ENCODE measurements at regions not wholly inside any gene's neighbourhood (a gene's known extent, or its start where the extent isn't known, plus 50 kb on each side); places are given as distances from the start of the nearest gene placed in this dataset.

GRCh38 chr5:63081402-63081801 lies 502.8 kb downstream of the LRRC70 start:
- no peak overlapping the region for H3K27ac Mint-ChIP-seq
- CTCF ChIA-PET, result no interaction called here
- POLR2A ChIA-PET, result no interaction called here
- H3K4me3 Mint-ChIP-seq, result no peak overlapping the region
- TF ChIP-seq ZMAT4 (CRISPR knock-in tag; IDR thresholded peaks at IDR 0.05) (no peak), USF2 (CRISPR knock-in tag; IDR thresholded peaks at IDR 0.05) (no peak), JAZF1 (CRISPR knock-in tag; IDR thresholded peaks at IDR 0.05) (no peak), EMX1 (CRISPR knock-in tag; IDR thresholded peaks at IDR 0.05) (no peak), OVOL2 (CRISPR knock-in tag; IDR thresholded peaks at IDR 0.05; ENCODE audit: borderline replicate concordance) (no peak), TP53 (CRISPR knock-in tag; IDR thresholded peaks at IDR 0.05) (no peak), SOX15 (CRISPR knock-in tag; IDR thresholded peaks at IDR 0.05) (no peak), CDX4 (CRISPR knock-in tag; IDR thresholded peaks at IDR 0.05; ENCODE audit: borderline replicate concordance) (no peak), ATF1 (CRISPR knock-in tag; IDR thresholded peaks at IDR 0.05) (no peak), TCF7 (CRISPR knock-in tag; IDR thresholded peaks at IDR 0.05; ENCODE audit: low read depth) (no peak), RORB (CRISPR knock-in tag; IDR thresholded peaks at IDR 0.05) (no peak), AR (CRISPR knock-in tag; IDR thresholded peaks at IDR 0.05) (no peak)
- no peaks in the 10 kb centered on the region for H3K36me3 Mint-ChIP-seq
- ATAC-seq (no peak), DNase-seq (ENCODE audit: low spot score) (no peak)
- H3K4me1 Mint-ChIP-seq, result no peaks in the 10 kb centered on the region
- H3K9me3 Mint-ChIP-seq, result peaks cover 12% of the 10 kb centered on the region
- H3K27me3 Mint-ChIP-seq (ENCODE audit: low read depth), result no peaks in the 10 kb centered on the region

- H3K36me3 Mint-ChIP-seq, result no peaks in the 10 kb centered on the region
- H3K4me3 Mint-ChIP-seq, result no peak overlapping the region
- H3K27me3 Mint-ChIP-seq (ENCODE audit: low read depth), result no peaks in the 10 kb centered on the region
- TF ChIP-seq E2F4 (CRISPR knock-in tag; IDR thresholded peaks at IDR 0.05; ENCODE audit: borderline replicate concordance, low read depth), result no peak
- TF ChIP-seq NFYB (CRISPR knock-in tag; conservative IDR thresholded peaks at IDR 0.05; ENCODE audit: low read depth), result no peak
- DNase-seq (ENCODE audit: low spot score) (no peak), ATAC-seq (peak; percentile 39; the same call in 1 of the 2 replicates)
- no peaks in the 10 kb centered on the region for H3K9me3 Mint-ChIP-seq
- no peak overlapping the region for H3K27ac Mint-ChIP-seq
- peaks cover 24% of the 10 kb centered on the region for H3K4me1 Mint-ChIP-seq
- ChIA-PET CTCF (no interaction called here), POLR2A (no interaction called here)
Measured at GRCh38 chr5:63070001-63070400, 491.4 kb downstream of the LRRC70 start.

- Mint-ChIP-seq H3K36me3 (no peaks in the 10 kb centered on the region), H3K9me3 (peaks cover 8% of the 10 kb centered on the region), H3K27me3 (ENCODE audit: low read depth) (no peaks in the 10 kb centered on the region), H3K4me3 (no peak overlapping the region), H3K4me1 (peaks cover 19% of the 10 kb centered on the region), H3K27ac (no peak overlapping the region)
- no peak for TF ChIP-seq ZNF263 (CRISPR knock-in tag; IDR thresholded peaks at IDR 0.05; ENCODE audit: low read depth)
- no peak for TF ChIP-seq TEAD1 (CRISPR knock-in tag; IDR thresholded peaks at IDR 0.05)
- TF ChIP-seq ZMAT4 (CRISPR knock-in tag; IDR thresholded peaks at IDR 0.05), result no peak
- TF ChIP-seq ZNF232 (CRISPR knock-in tag; IDR thresholded peaks at IDR 0.05), result no peak
- no peak for TF ChIP-seq SP1 (CRISPR knock-in tag; conservative IDR thresholded peaks at IDR 0.05)
- no peak for TF ChIP-seq HMGXB4 (CRISPR knock-in tag; IDR thresholded peaks at IDR 0.05)
- POLR2A ChIA-PET, result no interaction called here
- DNase-seq (ENCODE audit: low spot score), result no peak
- ATAC-seq, result peak; percentile 79
- CTCF ChIA-PET, result no interaction called here
Measured at GRCh38 chr5:63055421-63055820, 476.8 kb downstream of the LRRC70 start.
